D721Med (cell line): ENCODE measurements at regions not wholly inside any gene's neighbourhood (a gene's known extent, or its start where the extent isn't known, plus 50 kb on each side); places are given as distances from the start of the nearest gene placed in this dataset.

ENCODE experiments used
- DNase-seq: peaks from one replicate; pipeline ENCODE4 v3.0.0; 2011; ENCODE audit warnings: low spot score; ENCODE audit not compliant: insufficient read length
- FAIRE-seq: peaks from 2 replicates; lab custom pipeline; 2011; peaks lifted over from hg19 to GRCh38; lab: Jason Lieb, UNC
- TF ChIP-seq, protein P1 (sequence below): IDR thresholded peaks from 2 replicates; pipeline ENCODE4 v1.5.1; 2012; ENCODE audit warnings: mild to moderate bottlenecking, control low read depth; ENCODE audit not compliant: insufficient read depth; ENCODE audit errors: missing control alignments

DNA sequence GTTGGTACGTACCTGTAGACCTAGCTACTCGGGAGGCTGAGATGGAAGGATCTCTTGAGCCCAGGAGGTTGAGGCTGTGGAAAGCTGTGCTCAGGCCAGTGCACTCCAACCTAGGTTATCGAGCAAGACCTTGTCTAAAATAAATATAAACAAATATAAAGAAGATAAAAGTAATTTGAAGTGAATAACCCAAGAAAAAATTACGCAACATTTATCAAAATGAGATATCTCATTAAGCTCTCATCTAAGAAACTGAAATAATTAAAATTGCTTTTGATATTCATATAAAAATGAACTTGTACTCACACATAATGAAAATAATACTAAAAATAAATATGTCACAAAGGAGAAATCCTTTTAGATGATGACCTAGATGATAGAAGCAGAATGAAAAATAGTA, 647.1 kb upstream of the NCAM2 start:
- no peak for DNase-seq
- TF ChIP-seq, protein P1, sequence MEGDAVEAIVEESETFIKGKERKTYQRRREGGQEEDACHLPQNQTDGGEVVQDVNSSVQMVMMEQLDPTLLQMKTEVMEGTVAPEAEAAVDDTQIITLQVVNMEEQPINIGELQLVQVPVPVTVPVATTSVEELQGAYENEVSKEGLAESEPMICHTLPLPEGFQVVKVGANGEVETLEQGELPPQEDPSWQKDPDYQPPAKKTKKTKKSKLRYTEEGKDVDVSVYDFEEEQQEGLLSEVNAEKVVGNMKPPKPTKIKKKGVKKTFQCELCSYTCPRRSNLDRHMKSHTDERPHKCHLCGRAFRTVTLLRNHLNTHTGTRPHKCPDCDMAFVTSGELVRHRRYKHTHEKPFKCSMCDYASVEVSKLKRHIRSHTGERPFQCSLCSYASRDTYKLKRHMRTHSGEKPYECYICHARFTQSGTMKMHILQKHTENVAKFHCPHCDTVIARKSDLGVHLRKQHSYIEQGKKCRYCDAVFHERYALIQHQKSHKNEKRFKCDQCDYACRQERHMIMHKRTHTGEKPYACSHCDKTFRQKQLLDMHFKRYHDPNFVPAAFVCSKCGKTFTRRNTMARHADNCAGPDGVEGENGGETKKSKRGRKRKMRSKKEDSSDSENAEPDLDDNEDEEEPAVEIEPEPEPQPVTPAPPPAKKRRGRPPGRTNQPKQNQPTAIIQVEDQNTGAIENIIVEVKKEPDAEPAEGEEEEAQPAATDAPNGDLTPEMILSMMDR, result no peak
- FAIRE-seq, result no peak

DNA sequence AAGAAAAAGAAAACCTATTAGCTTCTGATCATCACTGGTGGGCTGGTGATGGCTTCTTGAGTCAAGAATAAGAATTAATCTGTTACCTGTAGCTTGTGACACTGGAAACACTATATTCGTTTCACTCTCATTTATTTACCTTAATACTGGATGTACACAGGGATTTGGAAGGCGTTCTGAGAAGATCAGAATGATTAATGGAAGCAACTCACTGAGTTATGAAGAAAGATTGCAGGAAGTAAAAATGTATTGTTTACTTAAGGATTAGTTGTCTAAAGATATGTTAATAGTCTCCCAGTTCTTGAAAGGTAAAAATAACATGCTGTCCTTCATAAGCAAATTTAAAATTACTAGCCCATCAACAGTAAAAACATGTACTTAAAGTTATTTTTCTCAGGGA, 644.9 kb upstream of the NCAM2 start:
- DNase-seq, result no peak

DNA sequence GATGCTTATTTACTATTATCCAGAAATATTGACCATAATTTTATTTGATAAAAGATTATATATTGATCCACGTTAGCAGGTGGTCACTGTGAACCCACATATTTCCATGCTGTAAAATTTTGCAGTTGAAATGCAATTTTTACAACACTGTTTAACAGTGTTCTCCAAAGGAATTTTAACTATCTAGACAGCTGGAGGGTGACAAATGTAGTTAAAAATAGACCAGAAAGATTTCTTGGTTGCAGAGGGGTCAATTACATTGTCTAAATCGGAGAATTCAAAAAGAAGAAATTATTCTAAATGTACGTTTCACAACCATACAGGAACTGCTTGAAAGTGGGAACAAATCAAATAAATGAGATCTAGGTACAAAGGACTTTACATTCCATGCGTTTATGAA, 625.2 kb upstream of the NCAM2 start:
- DNase-seq (no peak), FAIRE-seq (no peak)
- TF ChIP-seq, protein P1, result no peak

More for the DNA sequence above, 644.9 kb upstream of the NCAM2 start:
- TF ChIP-seq, protein P1, result no peak
- FAIRE-seq, result no peak

DNA sequence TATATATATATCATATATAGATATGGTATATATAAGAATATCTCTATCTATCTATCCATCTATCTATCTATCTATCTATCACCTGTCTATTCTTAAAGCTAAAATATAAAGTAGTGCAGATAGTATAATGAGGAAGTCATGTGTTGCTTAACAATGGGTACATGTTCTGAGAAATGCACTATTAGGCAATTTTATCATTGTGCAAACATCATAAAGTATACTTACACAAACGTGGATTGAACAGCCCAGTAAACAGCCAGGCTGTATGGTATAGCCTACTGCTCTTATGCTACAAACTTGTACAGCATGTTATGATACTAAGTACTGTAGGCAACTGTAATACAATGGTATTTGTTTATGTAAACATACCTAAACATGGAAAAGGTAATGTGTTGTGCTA, 621.0 kb upstream of the NCAM2 start:
- no peak for FAIRE-seq
- no peak for DNase-seq
- TF ChIP-seq, protein P1, result no peak

DNA sequence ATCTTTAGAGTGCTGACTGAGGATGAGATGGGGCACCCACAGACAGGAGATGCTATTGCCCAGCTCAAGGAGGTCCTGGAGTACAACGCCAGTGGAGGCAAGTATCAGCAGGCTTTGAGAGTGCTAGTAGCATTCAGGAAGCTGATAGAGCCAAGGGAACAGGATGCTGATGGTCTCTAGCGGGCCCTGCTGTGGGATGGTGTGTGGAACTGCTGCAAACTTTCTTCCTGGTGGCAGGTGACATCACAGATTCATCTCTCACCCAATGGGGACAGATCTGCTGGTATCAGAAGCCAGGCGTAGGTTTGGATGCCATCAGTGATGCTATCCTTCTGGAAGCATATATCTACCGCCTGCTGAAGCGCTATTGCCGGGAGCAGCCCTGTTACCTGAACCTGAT, 609.8 kb upstream of the NCAM2 start:
- FAIRE-seq, result no peak
- TF ChIP-seq, protein P1, result no peak
- no peak for DNase-seq

DNA sequence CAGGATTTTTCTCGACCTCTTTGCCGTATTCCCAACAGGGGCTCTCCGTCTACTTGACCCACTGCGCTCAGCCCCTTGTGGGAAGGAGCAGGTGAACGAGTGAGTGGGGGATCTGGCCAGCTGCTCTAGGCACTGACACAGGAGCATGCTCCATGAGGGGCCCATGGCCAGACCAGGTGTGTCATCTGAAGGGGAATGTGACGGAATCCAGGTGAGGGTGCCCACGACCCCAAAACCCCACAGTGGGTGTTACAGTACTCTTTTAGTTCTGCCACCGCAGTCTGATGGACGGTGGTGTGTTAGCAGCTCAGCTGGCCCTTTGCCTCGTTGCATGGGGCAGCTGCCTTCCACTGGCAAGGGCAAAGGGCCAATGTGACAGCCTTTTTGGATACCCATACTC, 601.4 kb upstream of the NCAM2 start:
- DNase-seq (no peak), FAIRE-seq (no peak)
- TF ChIP-seq, protein P1, result no peak

DNA sequence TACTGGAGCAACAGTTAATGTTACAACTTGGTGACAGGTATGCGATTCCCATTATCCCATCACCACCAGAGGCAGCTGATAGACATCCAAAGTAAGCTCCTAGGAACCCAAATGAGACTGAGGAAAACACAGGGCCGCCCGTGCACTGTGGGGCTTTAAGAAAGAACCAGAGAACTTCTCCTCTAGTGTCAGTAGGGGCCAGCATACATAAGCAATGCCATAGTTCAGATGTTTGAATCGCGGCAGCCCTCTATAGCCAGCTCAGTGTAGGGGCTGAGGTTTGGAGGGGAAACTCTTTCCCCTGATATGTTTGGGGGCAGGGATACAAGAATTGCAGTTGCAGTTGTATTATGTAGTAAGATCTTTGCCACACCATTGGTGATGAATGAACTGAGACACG, 593.3 kb upstream of the NCAM2 start:
- FAIRE-seq, result no peak
- no peak for DNase-seq
- TF ChIP-seq, protein P1, result no peak
